ENCODE measurements at regions not wholly inside any gene's neighbourhood (a gene's known extent, or its start where the extent isn't known, plus 50 kb on each side); places are given as distances from the start of the nearest gene placed in this dataset.
"Not testable (repeated sequence)": the region's sequence is repeated elsewhere in the genome, so short reads cannot be mapped to it uniquely, and the experiment has no call there.

GRCh38 chr2:194464964-194465638 is 1191.9 kb upstream of the SLC39A10 start:
- DNase-seq = no peak

GRCh38 chr2:194462883-194463282 is 1194.1 kb upstream of the SLC39A10 start:
- DNase-seq = not testable (repeated sequence)

GRCh38 chr2:194455358-194455757 is 1201.7 kb upstream of the SLC39A10 start:
- DNase-seq = no peak

DNA sequence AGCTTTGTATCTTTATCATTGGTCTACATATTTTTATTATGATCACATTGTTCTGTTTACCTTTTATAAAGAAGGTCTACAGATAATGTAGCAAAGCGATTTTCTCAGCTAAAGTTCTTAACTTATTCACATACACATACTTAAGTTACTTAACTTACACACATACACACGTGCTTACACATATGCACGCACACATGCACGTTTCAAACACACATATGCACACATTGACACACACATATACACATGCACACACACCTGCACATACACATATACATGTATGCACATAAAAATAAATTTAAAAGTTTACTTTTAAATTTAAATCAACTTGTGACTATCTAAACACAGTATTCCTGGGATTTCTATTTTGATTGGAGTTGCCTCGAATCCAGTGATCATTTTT is 1204.5 kb upstream of the SLC39A10 start:
- no peak for DNase-seq

GRCh38 chr2:194445226-194445625 is 1211.8 kb upstream of the SLC39A10 start:
- no peak for DNase-seq

- no peak for DNase-seq
These were observed 1213.1 kb upstream of the SLC39A10 start for GRCh38 chr2:194443926-194444325.

DNA sequence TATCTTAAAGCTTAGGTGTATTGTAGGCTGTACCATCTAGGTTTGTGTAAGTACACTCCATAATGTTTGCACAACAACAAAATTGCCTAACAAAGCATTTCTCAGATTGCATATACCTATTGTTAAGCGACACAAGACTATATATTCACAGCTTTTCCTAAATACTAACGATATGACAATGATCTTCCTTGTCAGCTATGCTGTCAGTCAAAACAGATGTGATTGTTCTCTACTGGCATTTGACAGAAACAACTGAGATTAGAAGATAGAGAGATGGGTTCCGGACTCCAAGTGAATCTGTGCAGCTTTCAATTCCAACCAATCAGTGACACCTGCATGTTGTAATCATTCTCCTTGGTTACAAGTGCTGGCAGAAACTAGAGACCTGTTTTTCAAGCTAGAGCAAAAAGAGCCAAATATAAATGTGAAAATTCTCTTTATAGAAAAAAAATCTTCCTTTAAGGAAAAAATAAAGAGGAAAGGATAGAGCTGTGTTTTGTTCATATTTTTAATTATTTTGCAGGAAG is 1232.3 kb upstream of the SLC39A10 start:
- DNase-seq = no peak

DNA sequence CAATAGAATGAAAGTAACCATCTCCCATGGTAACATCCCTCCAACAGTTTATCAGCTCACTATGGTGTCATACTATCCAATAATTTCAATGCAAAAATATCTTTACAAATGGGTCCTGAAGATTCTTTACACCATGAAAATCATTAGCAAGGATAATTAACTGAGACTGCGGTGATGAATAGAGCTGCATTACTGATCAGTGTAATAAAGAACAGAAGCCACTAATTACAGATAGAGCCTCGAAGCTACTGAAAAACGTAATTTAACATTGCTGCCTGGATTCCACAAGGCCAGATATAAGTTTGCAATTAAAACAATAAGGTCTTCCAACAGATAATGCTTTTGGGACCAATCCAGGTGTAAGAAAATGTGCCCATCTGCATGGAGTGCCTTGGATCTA is 1245.8 kb upstream of the SLC39A10 start:
- DNase-seq = no peak

GRCh38 chr2:194395818-194396217 is 1261.2 kb upstream of the SLC39A10 start:
- no peak for DNase-seq

DNA sequence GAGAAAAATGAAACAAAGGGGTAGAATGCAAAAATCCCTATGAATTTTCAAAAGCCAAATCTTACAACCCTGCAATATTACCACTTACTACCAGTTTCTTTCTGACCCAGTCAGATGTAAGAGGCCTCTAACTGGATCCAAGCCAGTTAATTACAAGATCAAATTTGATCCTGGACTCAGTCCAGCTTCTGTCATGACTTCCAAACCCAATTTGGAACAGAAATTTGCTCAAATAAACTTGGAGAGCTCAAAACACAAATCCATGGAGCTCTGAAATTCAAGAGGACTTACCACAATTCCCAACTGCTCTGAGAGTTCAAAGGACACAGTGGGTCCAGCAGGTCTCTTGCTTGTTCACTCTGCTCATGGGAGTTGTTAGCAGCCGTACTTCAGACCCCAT is 1271.7 kb upstream of the SLC39A10 start:
- DNase-seq = no peak

DNA sequence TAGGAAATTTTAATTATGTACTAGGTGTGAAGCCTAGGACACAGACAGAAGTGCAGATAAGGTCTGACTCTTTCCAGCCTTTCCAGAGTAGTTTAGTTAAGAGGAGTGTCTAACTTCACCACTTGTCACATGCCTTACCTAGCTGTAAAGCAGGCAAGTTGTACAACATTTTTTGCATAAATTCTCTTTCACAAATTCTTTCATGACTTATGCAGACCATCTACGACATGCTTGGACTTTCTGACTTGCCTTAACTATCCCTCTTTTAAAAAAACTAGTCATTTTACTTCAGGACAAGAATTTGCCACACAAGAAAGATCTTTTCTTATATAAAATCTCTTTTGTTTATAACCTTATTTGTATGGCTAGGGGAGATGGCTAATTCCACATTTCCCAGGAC is 1273.6 kb upstream of the SLC39A10 start:
- no peak for DNase-seq

DNA sequence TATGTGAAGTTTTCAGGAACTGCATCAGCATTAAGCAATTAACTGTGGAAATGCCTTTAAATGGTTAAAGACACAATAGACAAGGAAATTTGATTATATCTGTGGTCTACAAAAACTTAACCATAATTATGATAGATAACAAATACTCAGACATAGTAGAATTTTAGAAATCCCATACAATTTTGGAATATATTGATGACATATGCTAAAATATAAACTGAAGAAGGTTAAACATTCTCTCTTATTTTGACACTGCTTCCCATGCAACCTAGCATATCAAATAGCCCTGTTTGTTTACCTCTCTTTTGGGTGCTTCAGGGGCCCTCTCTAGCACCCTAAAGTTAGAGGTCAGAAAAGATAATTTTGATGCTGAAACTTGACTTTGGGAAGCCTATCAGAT is 1274.8 kb upstream of the SLC39A10 start:
- no peak for DNase-seq

- DNase-seq = no peak
These were observed 1277.0 kb upstream of the SLC39A10 start for GRCh38 chr2:194380011-194380410.

GRCh38 chr2:194367390-194367789 is 1289.6 kb upstream of the SLC39A10 start:
- not testable (repeated sequence) for DNase-seq

- no peak for DNase-seq
These were observed 1293.1 kb upstream of the SLC39A10 start for GRCh38 chr2:194363878-194364277.

DNA sequence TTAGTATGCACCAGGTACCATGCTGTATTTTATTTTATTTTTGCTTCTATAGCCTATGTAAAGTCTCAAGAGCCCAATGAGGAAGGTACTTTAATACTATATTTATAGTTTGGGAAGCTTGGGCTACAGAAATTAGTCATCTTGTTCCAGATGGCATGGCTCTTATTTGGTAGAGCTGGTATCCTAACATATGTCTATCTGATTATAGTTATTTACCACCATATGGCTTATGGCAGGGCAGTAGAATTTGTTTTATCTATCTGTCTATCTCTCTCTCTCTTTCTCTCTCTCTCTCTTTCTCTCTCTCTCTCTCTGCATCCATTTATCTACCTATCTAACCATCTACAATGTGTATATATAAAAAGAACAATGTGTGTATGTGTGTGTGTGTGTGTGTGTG is 1293.7 kb upstream of the SLC39A10 start:
- DNase-seq = no peak

DNA sequence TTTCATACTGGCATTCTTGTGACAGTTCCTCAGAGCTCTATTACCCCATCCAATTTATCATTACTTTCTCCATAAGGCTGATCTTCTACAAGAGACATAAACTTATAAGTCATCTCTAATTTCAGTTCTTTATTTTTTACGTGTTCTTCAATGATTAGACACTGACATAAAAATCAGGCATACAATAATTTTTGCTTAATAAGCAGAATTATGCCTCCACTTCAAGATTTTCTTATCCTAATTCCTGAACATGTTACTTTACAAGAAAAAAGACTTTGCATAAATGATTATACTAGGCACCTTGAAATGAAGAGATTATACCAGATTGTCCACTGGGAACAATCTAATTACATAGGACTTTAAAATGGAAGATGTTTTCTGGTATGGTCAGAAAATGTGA is 1304.5 kb upstream of the SLC39A10 start:
- no peak for DNase-seq

GRCh38 chr2:194346193-194346592 is 1310.8 kb upstream of the SLC39A10 start:
- DNase-seq = no peak

DNA sequence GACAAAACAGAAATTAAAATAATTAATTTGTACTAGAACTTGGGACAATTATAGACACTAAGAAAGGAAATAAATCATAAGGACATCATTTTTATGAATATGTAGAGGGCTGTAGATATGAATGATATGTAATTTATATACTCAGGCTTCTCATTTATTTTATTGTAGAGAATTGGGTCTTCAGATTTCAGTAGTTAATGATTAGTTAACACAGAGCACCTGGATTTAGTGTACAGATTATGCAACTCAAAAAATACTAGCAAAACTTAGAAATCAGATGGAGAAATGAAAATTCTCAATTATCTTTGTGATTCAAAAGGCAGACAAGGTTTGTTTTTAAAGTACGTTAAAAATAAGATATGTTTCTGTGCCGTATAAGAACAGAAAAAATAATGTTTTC is 1311.7 kb upstream of the SLC39A10 start:
- no peak for DNase-seq

DNA sequence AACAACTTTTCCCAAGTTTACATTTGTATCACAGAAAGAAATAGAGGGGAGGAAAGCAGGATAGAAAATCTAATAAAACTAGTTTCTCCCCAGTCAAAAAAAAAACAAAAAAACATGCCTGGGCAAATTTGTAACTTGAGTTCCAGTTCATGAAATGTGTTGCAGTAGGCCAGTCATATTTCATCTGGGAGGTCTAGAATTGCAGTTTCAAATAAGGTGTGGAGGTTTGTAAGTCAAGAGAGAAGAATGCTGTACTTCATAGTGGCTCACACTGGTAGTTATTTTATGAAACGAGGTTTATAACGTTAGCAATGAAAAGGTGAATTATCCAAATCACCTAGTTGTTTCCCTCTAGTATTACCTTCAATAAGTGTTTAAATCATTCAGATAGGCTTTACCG is 1313.9 kb upstream of the SLC39A10 start:
- DNase-seq = no peak

DNA sequence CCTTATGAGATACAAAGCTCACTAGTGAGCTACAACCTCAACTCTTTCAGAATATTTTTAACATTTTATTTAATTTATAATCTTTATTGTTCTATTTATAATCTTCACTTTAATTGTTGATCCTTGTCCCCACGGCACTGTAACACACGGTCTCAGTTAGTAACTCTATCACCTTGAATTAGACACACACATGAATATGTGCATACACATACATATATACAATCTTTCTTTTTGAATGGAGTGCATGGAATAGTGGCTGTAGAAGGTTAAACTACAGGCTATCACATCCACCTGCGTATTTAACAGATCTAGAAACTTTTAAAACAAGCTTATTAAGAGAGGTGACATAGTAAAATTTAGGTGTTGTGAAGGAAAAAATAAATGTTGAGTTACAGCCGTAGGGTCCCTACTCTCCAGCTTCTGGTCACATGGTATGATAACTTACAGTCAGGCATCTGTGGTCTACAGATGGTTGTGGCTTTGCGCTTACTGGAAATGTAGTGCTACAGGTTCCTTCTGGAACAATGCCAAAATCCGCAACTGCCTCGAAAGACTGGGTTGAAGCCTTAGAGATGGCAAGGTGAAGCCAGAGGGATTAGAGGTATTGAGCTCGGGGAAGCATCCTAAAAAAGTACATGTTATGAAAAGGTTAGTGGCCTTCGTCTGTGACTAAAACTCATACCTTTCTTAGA is 1324.1 kb upstream of the SLC39A10 start:
- no peak for DNase-seq

DNA sequence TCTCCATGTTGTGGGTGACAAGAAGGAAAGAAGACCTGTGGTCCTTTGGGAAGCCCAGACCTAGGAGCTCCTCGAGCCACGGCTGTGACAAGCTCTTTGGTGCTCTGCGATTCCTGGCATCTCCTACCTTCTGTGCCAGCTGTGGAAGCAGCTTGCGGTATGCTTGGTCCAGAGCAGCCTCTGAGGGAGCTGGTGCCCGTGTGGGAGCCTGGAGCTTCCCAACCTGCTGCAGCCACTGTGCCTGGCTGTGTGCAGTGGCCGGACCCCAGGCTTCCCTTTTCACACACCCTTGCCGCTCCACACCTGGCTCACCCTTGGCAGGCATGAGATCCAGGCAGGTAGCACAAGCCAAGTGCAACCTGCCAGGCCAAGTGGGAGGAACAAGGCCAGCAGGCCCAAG is 1328.6 kb upstream of the SLC39A10 start:
- no peak for DNase-seq

GRCh38 chr2:194327196-194327888 is 1329.7 kb upstream of the SLC39A10 start:
- DNase-seq = no peak

GRCh38 chr2:194323740-194324139 is 1333.3 kb upstream of the SLC39A10 start:
- no peak for DNase-seq
